GM23338 (cell line): ENCODE measurements at regions not wholly inside any gene's neighbourhood (a gene's known extent, or its start where the extent isn't known, plus 50 kb on each side); places are given as distances from the start of the nearest gene placed in this dataset.

Experiments used
- EZH2 ChIP-seq: fragments of 200-600 bp; sonication (generic); IDR thresholded peaks from one replicate; pipeline ENCODE4 v1.8.0; 2017; ENCODE audit warnings: antibody characterized with exemption, mild to moderate bottlenecking, low read depth; ENCODE audit not compliant: unreplicated experiment
- JUNB ChIP-seq: IDR thresholded peaks from one replicate; pipeline ENCODE4 v1.6.1; 2016; ENCODE audit warnings: antibody characterized with exemption; ENCODE audit not compliant: unreplicated experiment
- POLR2AphosphoS5 ChIP-seq: IDR thresholded peaks from 2 replicates; pipeline ENCODE4 v1.6.1; 2016; ENCODE audit warnings: antibody characterized with exemption, low read depth
- TF ChIP-seq, protein P1 (sequence below), 2 experiments: fragments of 200-600 bp in 1 of 2; sonication (generic) in 1 of 2; conservative IDR thresholded peaks; 2 replicates each; pipeline versions ENCODE4 v1.5.1 to v1.6.1; 2016 to 2017; ENCODE audit warnings: antibody characterized with exemption in 2 of 2, low read depth in 2 of 2, mild to moderate bottlenecking in 2 of 2, moderate library complexity in 1 of 2

DNA sequence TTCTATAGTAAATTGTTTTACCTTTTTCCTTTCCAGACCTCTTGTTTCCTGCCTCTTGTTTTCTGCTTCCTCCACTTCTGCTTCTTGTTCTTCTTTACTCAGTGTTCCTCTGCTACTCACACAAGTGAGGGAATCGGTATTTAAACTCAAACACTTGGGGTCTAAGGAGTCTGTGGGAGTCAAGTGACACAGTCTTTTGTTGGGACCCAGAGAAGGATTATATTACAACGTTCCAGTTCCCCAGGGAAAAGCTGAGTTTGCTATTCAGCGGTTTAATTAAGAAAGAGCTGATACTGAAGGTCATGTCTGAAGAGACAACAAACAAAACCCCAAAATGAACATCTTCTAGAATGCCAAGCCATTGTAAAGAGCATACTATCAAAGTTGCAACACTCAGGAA is 107.8 kb upstream of the CITED2 start:
- TF ChIP-seq, protein P1, sequence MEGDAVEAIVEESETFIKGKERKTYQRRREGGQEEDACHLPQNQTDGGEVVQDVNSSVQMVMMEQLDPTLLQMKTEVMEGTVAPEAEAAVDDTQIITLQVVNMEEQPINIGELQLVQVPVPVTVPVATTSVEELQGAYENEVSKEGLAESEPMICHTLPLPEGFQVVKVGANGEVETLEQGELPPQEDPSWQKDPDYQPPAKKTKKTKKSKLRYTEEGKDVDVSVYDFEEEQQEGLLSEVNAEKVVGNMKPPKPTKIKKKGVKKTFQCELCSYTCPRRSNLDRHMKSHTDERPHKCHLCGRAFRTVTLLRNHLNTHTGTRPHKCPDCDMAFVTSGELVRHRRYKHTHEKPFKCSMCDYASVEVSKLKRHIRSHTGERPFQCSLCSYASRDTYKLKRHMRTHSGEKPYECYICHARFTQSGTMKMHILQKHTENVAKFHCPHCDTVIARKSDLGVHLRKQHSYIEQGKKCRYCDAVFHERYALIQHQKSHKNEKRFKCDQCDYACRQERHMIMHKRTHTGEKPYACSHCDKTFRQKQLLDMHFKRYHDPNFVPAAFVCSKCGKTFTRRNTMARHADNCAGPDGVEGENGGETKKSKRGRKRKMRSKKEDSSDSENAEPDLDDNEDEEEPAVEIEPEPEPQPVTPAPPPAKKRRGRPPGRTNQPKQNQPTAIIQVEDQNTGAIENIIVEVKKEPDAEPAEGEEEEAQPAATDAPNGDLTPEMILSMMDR (conservative IDR thresholded peaks at IDR 0.05; ENCODE audit: low read depth in 2 of 2) = no peak
- TF ChIP-seq EZH2 = no peak
- no peak for TF ChIP-seq POLR2AphosphoS5
- TF ChIP-seq JUNB = no peak
